GM23338 (cell line): ENCODE measurements at regions not wholly inside any gene's neighbourhood (a gene's known extent, or its start where the extent isn't known, plus 50 kb on each side); places are given as distances from the start of the nearest gene placed in this dataset.

Experiments used
- ATAC-seq: fragments of 200-7000 bp; cut with Tn5 transposase; 3 replicates; pipeline ENCODE4 v1.9.1; 2020
- DNase-seq: peaks from one replicate; pipeline ENCODE4 v3.0.0-alpha.2; 2015; ENCODE audit warnings: low spot score
- H2AFZ ChIP-seq: fragments of 200-600 bp; sonication (generic); 2 replicates; pipeline ENCODE4 v1.8.0; 2016; ENCODE audit warnings: antibody characterized with exemption, mild to moderate bottlenecking, moderate library complexity
- H3F3A ChIP-seq: fragments of 200-600 bp; sonication (generic); replicated peaks from 2 replicates; pipeline ENCODE4 v1.8.0; 2017; ENCODE audit warnings: antibody characterized with exemption, mixed run types, low read depth
- H3K27ac ChIP-seq: fragments of 200-600 bp; sonication (generic); 2 replicates; pipeline ENCODE4 v1.6.1; 2016; ENCODE audit warnings: low read depth
- H3K27me3 ChIP-seq: fragments of 200-600 bp; sonication (generic); 2 replicates; pipeline ENCODE4 v1.8.0; 2016; ENCODE audit warnings: mild to moderate bottlenecking, mixed run types, moderate library complexity; ENCODE audit not compliant: insufficient read depth
- H3K36me3 ChIP-seq: fragments of 200-600 bp; sonication (generic); 2 replicates; pipeline ENCODE4 v1.8.0; 2016; ENCODE audit warnings: mild to moderate bottlenecking; ENCODE audit not compliant: insufficient read depth
- H3K4me1 ChIP-seq: fragments of 200-600 bp; sonication (generic); 2 replicates; pipeline ENCODE4 v1.8.0; 2016; ENCODE audit warnings: mild to moderate bottlenecking, moderate library complexity; ENCODE audit not compliant: insufficient read depth
- H3K4me2 ChIP-seq: fragments of 200-600 bp; sonication (generic); 2 replicates; pipeline ENCODE4 v1.7.1; 2017; ENCODE audit warnings: mixed run types
- H3K4me3 ChIP-seq: fragments of 200-600 bp; sonication (generic); 2 replicates; pipeline ENCODE4 v1.6.1; 2016; ENCODE audit warnings: mixed run types
- H3K79me2 ChIP-seq: fragments of 200-600 bp; sonication (generic); replicated peaks from 2 replicates; pipeline ENCODE4 v1.8.0; 2017; ENCODE audit warnings: mild to moderate bottlenecking; ENCODE audit not compliant: insufficient read depth
- H3K9me2 ChIP-seq: fragments of 200-600 bp; sonication (generic); 2 replicates; pipeline ENCODE4 v1.8.0; 2017; ENCODE audit not compliant: insufficient read depth
- H4K20me1 ChIP-seq: fragments of 200-600 bp; sonication (generic); replicated peaks from 2 replicates; pipeline ENCODE4 v1.8.0; 2017; ENCODE audit warnings: mild to moderate bottlenecking; ENCODE audit not compliant: insufficient read depth
- H3K27ac Mint-ChIP-seq: 2 replicates; pipeline ENCODE4 v1.8.0; 2020; ENCODE audit warnings: inconsistent platforms, mild to moderate bottlenecking, moderate library complexity, mixed read lengths
- H3K27me3 Mint-ChIP-seq: 3 replicates; pipeline ENCODE4 v1.8.0; 2022; ENCODE audit warnings: low read depth, mild to moderate bottlenecking, moderate library complexity, mixed read lengths, inconsistent platforms; ENCODE audit not compliant: insufficient read depth, poor library complexity
- H3K36me3 Mint-ChIP-seq: 3 replicates; pipeline ENCODE4 v1.8.0; 2021; ENCODE audit warnings: low read depth, mild to moderate bottlenecking, inconsistent platforms, moderate library complexity, mixed read lengths
- H3K4me1 Mint-ChIP-seq: 3 replicates; pipeline ENCODE4 v1.8.0; 2020; ENCODE audit warnings: mild to moderate bottlenecking, inconsistent platforms, mixed read lengths
- H3K4me3 Mint-ChIP-seq: 3 replicates; pipeline ENCODE4 v1.8.0; 2021; ENCODE audit warnings: moderate library complexity, mild to moderate bottlenecking, inconsistent platforms, mixed read lengths
- H3K9me3 Mint-ChIP-seq: 3 replicates; pipeline ENCODE4 v1.8.0; 2020; ENCODE audit warnings: moderate library complexity, mild to moderate bottlenecking, inconsistent platforms, mixed read lengths
- EZH2 ChIP-seq: fragments of 200-600 bp; sonication (generic); IDR thresholded peaks from one replicate; pipeline ENCODE4 v1.8.0; 2017; ENCODE audit warnings: antibody characterized with exemption, mild to moderate bottlenecking, low read depth; ENCODE audit not compliant: unreplicated experiment
- EZH2phosphoT487 ChIP-seq: fragments of 200-600 bp; sonication (generic); IDR thresholded peaks from one replicate; pipeline ENCODE4 v1.8.1; 2018; ENCODE audit warnings: antibody characterized with exemption; ENCODE audit not compliant: unreplicated experiment
- JUNB ChIP-seq: IDR thresholded peaks from one replicate; pipeline ENCODE4 v1.6.1; 2016; ENCODE audit warnings: antibody characterized with exemption; ENCODE audit not compliant: unreplicated experiment
- NANOG ChIP-seq: IDR thresholded peaks from 2 replicates; pipeline ENCODE4 v1.6.1; 2016; ENCODE audit warnings: antibody characterized with exemption, borderline replicate concordance
- POLR2AphosphoS5 ChIP-seq: IDR thresholded peaks from 2 replicates; pipeline ENCODE4 v1.6.1; 2016; ENCODE audit warnings: antibody characterized with exemption, low read depth
- STAT1 ChIP-seq: IDR thresholded peaks from one replicate; pipeline ENCODE4 v1.6.1; 2016; ENCODE audit warnings: antibody characterized with exemption; ENCODE audit not compliant: unreplicated experiment
- ZNF114 ChIP-seq: fragments of 250-450 bp; sonication (Bioruptor Pico); IDR thresholded peaks from 2 replicates; pipeline ENCODE4 v1.5.0; 2020; ENCODE audit warnings: mild to moderate bottlenecking, moderate library complexity
- ZNF331 ChIP-seq: fragments of 250-450 bp; sonication (Bioruptor Pico); IDR thresholded peaks from 2 replicates; pipeline ENCODE4 v1.5.0; 2020; ENCODE audit warnings: low read depth, mild to moderate bottlenecking, moderate library complexity
- TF ChIP-seq, protein P1 (sequence below): IDR thresholded peaks from 2 replicates; pipeline ENCODE4 v1.6.1; 2016; ENCODE audit warnings: antibody characterized with exemption
- TF ChIP-seq, protein P2 (sequence below): IDR thresholded peaks from one replicate; pipeline ENCODE4 v1.6.1; 2018; ENCODE audit warnings: antibody characterized with exemption; ENCODE audit not compliant: unreplicated experiment
- TF ChIP-seq, protein P3 (sequence below), 2 experiments: fragments of 200-600 bp in 1 of 2; sonication (generic) in 1 of 2; conservative IDR thresholded peaks; 2 replicates each; pipeline versions ENCODE4 v1.5.1 to v1.6.1; 2016 to 2017; ENCODE audit warnings: antibody characterized with exemption in 2 of 2, low read depth in 2 of 2, mild to moderate bottlenecking in 2 of 2, moderate library complexity in 1 of 2

DNA sequence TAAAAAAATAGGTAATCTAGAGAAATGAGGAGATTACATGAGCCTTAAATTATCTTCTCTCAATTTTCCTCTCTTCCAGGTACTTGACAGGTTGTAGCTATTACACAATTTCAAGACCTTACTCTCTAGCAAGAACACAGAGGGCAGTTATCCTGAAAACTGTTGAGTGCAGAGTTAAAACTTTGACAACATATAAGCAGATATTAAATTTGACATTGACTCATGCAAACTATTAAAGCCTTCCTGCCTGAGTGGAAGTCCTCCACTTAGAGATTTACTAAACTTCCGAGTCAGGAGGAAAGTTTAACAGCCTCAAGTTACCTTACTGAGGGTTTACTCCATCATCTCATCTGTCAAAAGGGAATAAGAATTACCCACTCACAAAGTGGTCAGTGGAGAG, 73.5 kb upstream of the ARID5B start:
- no peaks in the 10 kb centered on the region for H3K27me3 Mint-ChIP-seq
- peaks cover 10% of the 10 kb centered on the region; the same call in 1 of the 2 replicates for H3K9me2 ChIP-seq

DNA sequence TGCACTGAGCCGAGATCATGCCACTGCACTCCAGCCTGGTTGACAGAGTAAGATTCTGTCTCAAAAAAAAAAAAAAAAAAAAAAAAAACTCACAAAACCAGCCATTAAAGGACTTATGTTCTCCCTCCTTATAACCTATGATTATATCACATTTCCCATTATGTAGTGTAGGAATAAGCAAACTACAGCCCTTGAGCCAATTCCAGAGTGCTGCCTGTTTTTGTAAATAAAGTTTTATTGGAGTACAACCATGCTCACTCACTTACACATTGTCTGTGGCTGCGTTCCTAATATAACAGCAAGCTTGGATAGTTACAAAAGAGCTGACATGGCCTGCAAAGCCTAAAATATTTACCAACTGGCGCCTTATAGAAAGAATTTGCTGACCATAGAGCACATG, 72.7 kb upstream of the ARID5B start:
- Mint-ChIP-seq H3K4me1 (no peaks in the 10 kb centered on the region), H3K27me3 (no peaks in the 10 kb centered on the region), H3K9me3 (no peaks in the 10 kb centered on the region), H3K27ac (no peak overlapping the region), H3K4me3 (no peak overlapping the region), H3K36me3 (no peaks in the 10 kb centered on the region)
- Histone ChIP-seq H3K4me3 (no peak overlapping the region), H3K4me1 (no peaks in the 10 kb centered on the region), H4K20me1 (no peaks in the 10 kb centered on the region), H3K27me3 (no peaks in the 10 kb centered on the region), H3K4me2 (no peak overlapping the region), H3F3A (no peaks in the 10 kb centered on the region), H3K79me2 (no peaks in the 10 kb centered on the region), H2AFZ (no peak overlapping the region), H3K9me2 (peaks cover 10% of the 10 kb centered on the region; the same call in 1 of the 2 replicates), H3K27ac (no peak overlapping the region), H3K36me3 (no peaks in the 10 kb centered on the region)
- ATAC-seq (no peak), DNase-seq (no peak)
- TF ChIP-seq, protein P1, sequence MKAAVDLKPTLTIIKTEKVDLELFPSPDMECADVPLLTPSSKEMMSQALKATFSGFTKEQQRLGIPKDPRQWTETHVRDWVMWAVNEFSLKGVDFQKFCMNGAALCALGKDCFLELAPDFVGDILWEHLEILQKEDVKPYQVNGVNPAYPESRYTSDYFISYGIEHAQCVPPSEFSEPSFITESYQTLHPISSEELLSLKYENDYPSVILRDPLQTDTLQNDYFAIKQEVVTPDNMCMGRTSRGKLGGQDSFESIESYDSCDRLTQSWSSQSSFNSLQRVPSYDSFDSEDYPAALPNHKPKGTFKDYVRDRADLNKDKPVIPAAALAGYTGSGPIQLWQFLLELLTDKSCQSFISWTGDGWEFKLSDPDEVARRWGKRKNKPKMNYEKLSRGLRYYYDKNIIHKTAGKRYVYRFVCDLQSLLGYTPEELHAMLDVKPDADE, result no peak
- TF ChIP-seq ZNF114 (CRISPR knock-in tag) (no peak), JUNB (no peak), STAT1 (no peak), ZNF331 (CRISPR knock-in tag) (no peak), EZH2phosphoT487 (no peak), POLR2AphosphoS5 (no peak), EZH2 (no peak), NANOG (no peak)
- TF ChIP-seq, protein P2, sequence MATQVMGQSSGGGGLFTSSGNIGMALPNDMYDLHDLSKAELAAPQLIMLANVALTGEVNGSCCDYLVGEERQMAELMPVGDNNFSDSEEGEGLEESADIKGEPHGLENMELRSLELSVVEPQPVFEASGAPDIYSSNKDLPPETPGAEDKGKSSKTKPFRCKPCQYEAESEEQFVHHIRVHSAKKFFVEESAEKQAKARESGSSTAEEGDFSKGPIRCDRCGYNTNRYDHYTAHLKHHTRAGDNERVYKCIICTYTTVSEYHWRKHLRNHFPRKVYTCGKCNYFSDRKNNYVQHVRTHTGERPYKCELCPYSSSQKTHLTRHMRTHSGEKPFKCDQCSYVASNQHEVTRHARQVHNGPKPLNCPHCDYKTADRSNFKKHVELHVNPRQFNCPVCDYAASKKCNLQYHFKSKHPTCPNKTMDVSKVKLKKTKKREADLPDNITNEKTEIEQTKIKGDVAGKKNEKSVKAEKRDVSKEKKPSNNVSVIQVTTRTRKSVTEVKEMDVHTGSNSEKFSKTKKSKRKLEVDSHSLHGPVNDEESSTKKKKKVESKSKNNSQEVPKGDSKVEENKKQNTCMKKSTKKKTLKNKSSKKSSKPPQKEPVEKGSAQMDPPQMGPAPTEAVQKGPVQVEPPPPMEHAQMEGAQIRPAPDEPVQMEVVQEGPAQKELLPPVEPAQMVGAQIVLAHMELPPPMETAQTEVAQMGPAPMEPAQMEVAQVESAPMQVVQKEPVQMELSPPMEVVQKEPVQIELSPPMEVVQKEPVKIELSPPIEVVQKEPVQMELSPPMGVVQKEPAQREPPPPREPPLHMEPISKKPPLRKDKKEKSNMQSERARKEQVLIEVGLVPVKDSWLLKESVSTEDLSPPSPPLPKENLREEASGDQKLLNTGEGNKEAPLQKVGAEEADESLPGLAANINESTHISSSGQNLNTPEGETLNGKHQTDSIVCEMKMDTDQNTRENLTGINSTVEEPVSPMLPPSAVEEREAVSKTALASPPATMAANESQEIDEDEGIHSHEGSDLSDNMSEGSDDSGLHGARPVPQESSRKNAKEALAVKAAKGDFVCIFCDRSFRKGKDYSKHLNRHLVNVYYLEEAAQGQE, result no peak
- TF ChIP-seq, protein P3, sequence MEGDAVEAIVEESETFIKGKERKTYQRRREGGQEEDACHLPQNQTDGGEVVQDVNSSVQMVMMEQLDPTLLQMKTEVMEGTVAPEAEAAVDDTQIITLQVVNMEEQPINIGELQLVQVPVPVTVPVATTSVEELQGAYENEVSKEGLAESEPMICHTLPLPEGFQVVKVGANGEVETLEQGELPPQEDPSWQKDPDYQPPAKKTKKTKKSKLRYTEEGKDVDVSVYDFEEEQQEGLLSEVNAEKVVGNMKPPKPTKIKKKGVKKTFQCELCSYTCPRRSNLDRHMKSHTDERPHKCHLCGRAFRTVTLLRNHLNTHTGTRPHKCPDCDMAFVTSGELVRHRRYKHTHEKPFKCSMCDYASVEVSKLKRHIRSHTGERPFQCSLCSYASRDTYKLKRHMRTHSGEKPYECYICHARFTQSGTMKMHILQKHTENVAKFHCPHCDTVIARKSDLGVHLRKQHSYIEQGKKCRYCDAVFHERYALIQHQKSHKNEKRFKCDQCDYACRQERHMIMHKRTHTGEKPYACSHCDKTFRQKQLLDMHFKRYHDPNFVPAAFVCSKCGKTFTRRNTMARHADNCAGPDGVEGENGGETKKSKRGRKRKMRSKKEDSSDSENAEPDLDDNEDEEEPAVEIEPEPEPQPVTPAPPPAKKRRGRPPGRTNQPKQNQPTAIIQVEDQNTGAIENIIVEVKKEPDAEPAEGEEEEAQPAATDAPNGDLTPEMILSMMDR (conservative IDR thresholded peaks at IDR 0.05; ENCODE audit: low read depth in 2 of 2), result no peak

More for the DNA sequence above, 73.5 kb upstream of the ARID5B start:
- H4K20me1 ChIP-seq, result no peaks in the 10 kb centered on the region
- H3K27me3 ChIP-seq, result no peaks in the 10 kb centered on the region
- no peaks in the 10 kb centered on the region for H3K36me3 Mint-ChIP-seq
- H3F3A ChIP-seq, result no peaks in the 10 kb centered on the region
- no peak overlapping the region for H3K4me3 Mint-ChIP-seq
- H3K36me3 ChIP-seq, result no peaks in the 10 kb centered on the region
- no peaks in the 10 kb centered on the region for H3K4me1 Mint-ChIP-seq
- no peak overlapping the region for H3K27ac ChIP-seq
- H3K4me1 ChIP-seq, result no peaks in the 10 kb centered on the region
- no peak overlapping the region for H3K4me2 ChIP-seq
- no peak for ATAC-seq
- no peaks in the 10 kb centered on the region for H3K79me2 ChIP-seq
- DNase-seq, result no peak
- no peak overlapping the region for H3K27ac Mint-ChIP-seq
- no peak overlapping the region for H3K4me3 ChIP-seq
- TF ChIP-seq JUNB, result no peak
- TF ChIP-seq NANOG, result no peak
- no peak for TF ChIP-seq STAT1
- TF ChIP-seq, protein P1, result no peak
- no peak overlapping the region for H2AFZ ChIP-seq
- H3K9me3 Mint-ChIP-seq, result no peaks in the 10 kb centered on the region
